ENCODE measurements at regions not wholly inside any gene's neighbourhood (a gene's known extent, or its start where the extent isn't known, plus 50 kb on each side); places are given as distances from the start of the nearest gene placed in this dataset.
"Not testable (repeated sequence)": the region's sequence is repeated elsewhere in the genome, so short reads cannot be mapped to it uniquely, and the experiment has no call there.

DNA sequence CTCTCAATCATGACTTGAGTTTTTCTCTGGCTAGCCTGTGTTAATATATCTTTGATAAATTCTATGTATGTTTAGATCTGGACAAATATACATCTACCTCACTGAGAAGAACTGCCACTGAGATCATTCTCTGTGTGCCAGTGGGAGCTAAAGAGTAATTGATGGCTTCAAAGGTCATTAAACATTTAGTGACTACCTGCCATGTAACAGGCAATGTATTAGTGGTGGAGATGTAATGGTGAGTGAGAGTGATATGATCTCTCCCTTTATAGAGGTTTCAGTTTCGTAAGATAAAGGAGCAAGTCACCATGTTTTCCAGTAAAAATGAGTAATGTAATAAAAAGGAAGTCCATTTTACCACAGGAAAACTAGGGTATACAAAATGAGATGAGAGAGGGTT lies 235.8 kb upstream of the CDH8 start:
- Histone ChIP-seq H3K9me2 (replicated peaks; ENCODE audit: control insufficient read depth, low read length) (no peaks in the 10 kb centered on the region), H3K4me2 (ENCODE audit: low read length) (no peak overlapping the region), H3K36me3 (ENCODE audit: control insufficient read depth, low read length) (no peaks in the 10 kb centered on the region), H3K4me1 (ENCODE audit: control insufficient read depth, low read length) (no peaks in the 10 kb centered on the region), H3F3A (ENCODE audit: control insufficient read depth, insufficient read depth) (no peaks in the 10 kb centered on the region), H3K27ac (ENCODE audit: low read depth, low read length) (no peak overlapping the region), H4K20me1 (ENCODE audit: control insufficient read depth, insufficient read depth, low read depth, low read length) (no peaks in the 10 kb centered on the region), H3K4me3 (ENCODE audit: low read length) (no peak overlapping the region), H3K79me2 (ENCODE audit: control insufficient read depth, low read length) (no peaks in the 10 kb centered on the region), H3K27me3 (ENCODE audit: control insufficient read depth, low read length) (no peaks in the 10 kb centered on the region), H3K9me3 (ENCODE audit: control insufficient read depth, insufficient read depth, low read length) (no peaks in the 10 kb centered on the region)
- TF ChIP-seq EZH2phosphoT487 (IDR thresholded peaks at IDR 0.05; ENCODE audit: borderline replicate concordance, low read length), result no peak
- no peak for TF ChIP-seq CTCF (IDR thresholded peaks at IDR 0.05; ENCODE audit: low read depth, low read length, poor library complexity, severe bottlenecking)

- H3K27me3 ChIP-seq (ENCODE audit: control insufficient read depth, low read length), result no peaks in the 10 kb centered on the region
- no peaks in the 10 kb centered on the region for H3K36me3 ChIP-seq (ENCODE audit: control insufficient read depth, low read length)
- no peaks in the 10 kb centered on the region for H3K9me2 ChIP-seq (replicated peaks; ENCODE audit: control insufficient read depth, low read length)
- no peaks in the 10 kb centered on the region for H3K4me1 ChIP-seq (ENCODE audit: control insufficient read depth, low read length)
- no peak overlapping the region for H3K27ac ChIP-seq (ENCODE audit: low read depth, low read length)
- no peaks in the 10 kb centered on the region for H3K9me3 ChIP-seq (ENCODE audit: control insufficient read depth, insufficient read depth, low read length)
- no peaks in the 10 kb centered on the region for H3F3A ChIP-seq (ENCODE audit: control insufficient read depth, insufficient read depth)
- TF ChIP-seq EZH2phosphoT487 (IDR thresholded peaks at IDR 0.05; ENCODE audit: borderline replicate concordance, low read length) (no peak), CTCF (IDR thresholded peaks at IDR 0.05; ENCODE audit: low read depth, low read length, poor library complexity, severe bottlenecking) (no peak)
- no peaks in the 10 kb centered on the region for H4K20me1 ChIP-seq (ENCODE audit: control insufficient read depth, insufficient read depth, low read depth, low read length)
- H3K4me3 ChIP-seq (ENCODE audit: low read length), result no peak overlapping the region
- no peak overlapping the region for H3K4me2 ChIP-seq (ENCODE audit: low read length)
- H3K79me2 ChIP-seq (ENCODE audit: control insufficient read depth, low read length), result no peaks in the 10 kb centered on the region
Measured at GRCh38 chr16:62261760-62262159, 225.5 kb upstream of the CDH8 start.

DNA sequence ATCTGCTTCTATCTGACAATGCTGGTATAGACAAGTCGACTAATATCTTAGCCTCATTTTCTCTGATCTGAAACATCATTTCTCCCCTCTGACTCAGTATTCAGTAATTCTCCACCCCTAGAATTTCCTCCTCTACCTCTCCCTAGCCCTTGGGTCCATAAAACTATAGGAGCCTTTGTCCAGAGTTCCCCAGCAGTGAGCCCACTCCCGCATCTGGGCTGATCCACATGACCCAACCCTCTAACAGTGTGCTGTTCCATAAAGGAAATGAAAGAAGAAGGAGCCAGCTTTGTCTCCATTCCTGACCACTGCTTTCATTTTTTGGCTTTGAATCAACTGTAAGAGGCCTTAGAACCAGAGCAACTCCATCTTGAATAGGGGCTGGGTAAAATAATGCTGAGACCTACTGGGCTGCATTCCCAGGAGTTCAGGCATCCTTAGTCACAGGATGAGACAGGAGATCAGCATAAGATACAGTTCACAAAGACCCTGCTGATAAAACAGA lies 222.7 kb upstream of the CDH8 start:
- H3K4me3 ChIP-seq (ENCODE audit: low read length); H3K4me1 ChIP-seq (ENCODE audit: control insufficient read depth, low read length); H4K20me1 ChIP-seq (ENCODE audit: control insufficient read depth, insufficient read depth, low read depth, low read length); H3K9me3 ChIP-seq (ENCODE audit: control insufficient read depth, insufficient read depth, low read length); H3K9me2 ChIP-seq (replicated peaks; ENCODE audit: control insufficient read depth, low read length); H3F3A ChIP-seq (ENCODE audit: control insufficient read depth, insufficient read depth); H3K79me2 ChIP-seq (ENCODE audit: control insufficient read depth, low read length); H3K36me3 ChIP-seq (ENCODE audit: control insufficient read depth, low read length); H3K27me3 ChIP-seq (ENCODE audit: control insufficient read depth, low read length); H3K4me2 ChIP-seq (ENCODE audit: low read length); H3K27ac ChIP-seq (ENCODE audit: low read depth, low read length): not testable (repeated sequence)

GRCh38 chr16:62256406-62256805 lies 220.2 kb upstream of the CDH8 start:
- H3K4me3 ChIP-seq (ENCODE audit: low read length), result no peak overlapping the region
- no peak overlapping the region for H3K4me2 ChIP-seq (ENCODE audit: low read length)
- no peaks in the 10 kb centered on the region for H3K36me3 ChIP-seq (ENCODE audit: control insufficient read depth, low read length)
- no peaks in the 10 kb centered on the region for H3F3A ChIP-seq (ENCODE audit: control insufficient read depth, insufficient read depth)
- H3K27me3 ChIP-seq (ENCODE audit: control insufficient read depth, low read length), result no peaks in the 10 kb centered on the region
- H4K20me1 ChIP-seq (ENCODE audit: control insufficient read depth, insufficient read depth, low read depth, low read length), result no peaks in the 10 kb centered on the region
- H3K9me3 ChIP-seq (ENCODE audit: control insufficient read depth, insufficient read depth, low read length), result no peaks in the 10 kb centered on the region; the same call in 1 of the 2 replicates
- H3K4me1 ChIP-seq (ENCODE audit: control insufficient read depth, low read length), result no peaks in the 10 kb centered on the region
- H3K9me2 ChIP-seq (replicated peaks; ENCODE audit: control insufficient read depth, low read length), result no peaks in the 10 kb centered on the region
- no peaks in the 10 kb centered on the region for H3K79me2 ChIP-seq (ENCODE audit: control insufficient read depth, low read length)
- no peak overlapping the region for H3K27ac ChIP-seq (ENCODE audit: low read depth, low read length)
- TF ChIP-seq CTCF (IDR thresholded peaks at IDR 0.05; ENCODE audit: low read depth, low read length, poor library complexity, severe bottlenecking) (no peak), EZH2phosphoT487 (IDR thresholded peaks at IDR 0.05; ENCODE audit: borderline replicate concordance, low read length) (no peak)

All from DOHH2 (cell line).